GM08714 (cell line): ENCODE measurements at regions not wholly inside any gene's neighbourhood (a gene's known extent, or its start where the extent isn't known, plus 50 kb on each side); places are given as distances from the start of the nearest gene placed in this dataset.

Experiments used
- H3K4me3 ChIP-seq: fragments of 200-500 bp; sonication (Bioruptor generic); 2 replicates; pipeline ENCODE4 v1.5.1; 2014; ENCODE audit warnings: mild to moderate bottlenecking, low read length, inconsistent platforms
- ZNF274 ChIP-seq: IDR thresholded peaks from 2 replicates; pipeline ENCODE4 v1.6.1; 2012; ENCODE audit warnings: mild to moderate bottlenecking, low read depth, low read length

- no peak for TF ChIP-seq ZNF274
- H3K4me3 ChIP-seq: no peak overlapping the region
Observed at GRCh38 chr9:107566611-107567061, 77.1 kb upstream of the KLF4 start.

- TF ChIP-seq ZNF274: no peak
- H3K4me3 ChIP-seq: no peak overlapping the region
Observed at GRCh38 chr9:107562798-107563197, 73.2 kb upstream of the KLF4 start.

- TF ChIP-seq ZNF274: no peak
- H3K4me3 ChIP-seq: no peak overlapping the region
Observed at GRCh38 chr9:107559494-107560086, 70.0 kb upstream of the KLF4 start.

- no peak overlapping the region for H3K4me3 ChIP-seq
- no peak for TF ChIP-seq ZNF274
Observed at GRCh38 chr9:107557236-107557990, 67.8 kb upstream of the KLF4 start.

- no peak overlapping the region for H3K4me3 ChIP-seq
- TF ChIP-seq ZNF274: no peak
Observed at GRCh38 chr9:107554636-107555035, 65.1 kb upstream of the KLF4 start.

- TF ChIP-seq ZNF274: no peak
- no peak overlapping the region for H3K4me3 ChIP-seq
Observed at GRCh38 chr9:107548298-107549142, 59.0 kb upstream of the KLF4 start.

- H3K4me3 ChIP-seq: no peak overlapping the region
- no peak for TF ChIP-seq ZNF274
Observed at GRCh38 chr9:107547772-107548297, 58.3 kb upstream of the KLF4 start.

GRCh38 chr9:107547303-107547702, 57.7 kb upstream of the KLF4 start:
- H3K4me3 ChIP-seq: no peak overlapping the region
- no peak for TF ChIP-seq ZNF274

- no peak overlapping the region for H3K4me3 ChIP-seq
- TF ChIP-seq ZNF274: no peak
Observed at GRCh38 chr9:107546859-107547258, 57.3 kb upstream of the KLF4 start.

- H3K4me3 ChIP-seq: no peak overlapping the region
- no peak for TF ChIP-seq ZNF274
Observed at GRCh38 chr9:107545036-107545435, 55.5 kb upstream of the KLF4 start.

GRCh38 chr9:107542411-107543157, 53.0 kb upstream of the KLF4 start:
- H3K4me3 ChIP-seq: no peak overlapping the region
- no peak for TF ChIP-seq ZNF274

- no peak overlapping the region for H3K4me3 ChIP-seq
- TF ChIP-seq ZNF274: no peak
Observed at GRCh38 chr9:107541523-107541922, 52.0 kb upstream of the KLF4 start.

GRCh38 chr9:107540164-107540561, 50.6 kb upstream of the KLF4 start:
- H3K4me3 ChIP-seq: no peak overlapping the region
- no peak for TF ChIP-seq ZNF274

- no peak for TF ChIP-seq ZNF274
Observed at GRCh38 chr9:107539427-107540163, 50.0 kb upstream of the KLF4 start.

More at GRCh38 chr9:107539427-107540163, 50.0 kb upstream of the KLF4 start:
- no peak overlapping the region for H3K4me3 ChIP-seq
